Inflammatory macrophage treated with lipopolysaccharide for 1 hour (primary cell): ENCODE measurements at regions not wholly inside any gene's neighbourhood (a gene's known extent, or its start where the extent isn't known, plus 50 kb on each side); places are given as distances from the start of the nearest gene placed in this dataset.

Experiments used
- DNase-seq, 2 donors: peaks; one replicate each; pipeline ENCODE4 v3.0.0-alpha.2; 2020 to 2022

DNA sequence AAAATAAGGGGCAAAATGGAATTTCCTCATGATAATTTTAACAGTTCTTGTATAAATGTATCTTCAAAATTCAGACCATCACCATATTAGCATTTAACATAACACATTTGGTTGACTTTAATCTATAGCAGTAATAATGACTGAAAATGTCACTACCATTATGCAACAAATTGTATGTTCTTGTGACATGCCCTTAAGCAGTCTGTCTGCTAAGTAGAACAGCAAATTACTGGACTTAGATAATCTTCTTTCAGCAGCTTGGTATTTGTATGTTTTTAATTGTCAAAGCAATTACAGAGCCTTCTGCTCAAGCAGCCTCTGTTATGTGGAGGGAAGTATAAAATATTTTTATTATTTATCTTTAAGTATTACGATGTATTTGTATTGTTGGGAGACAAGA is 214.3 kb upstream of the NXPH2 start:
- no peak for DNase-seq

- DNase-seq: no peak
Observed at GRCh38 chr2:138985881-138986280, 205.7 kb upstream of the NXPH2 start.

DNA sequence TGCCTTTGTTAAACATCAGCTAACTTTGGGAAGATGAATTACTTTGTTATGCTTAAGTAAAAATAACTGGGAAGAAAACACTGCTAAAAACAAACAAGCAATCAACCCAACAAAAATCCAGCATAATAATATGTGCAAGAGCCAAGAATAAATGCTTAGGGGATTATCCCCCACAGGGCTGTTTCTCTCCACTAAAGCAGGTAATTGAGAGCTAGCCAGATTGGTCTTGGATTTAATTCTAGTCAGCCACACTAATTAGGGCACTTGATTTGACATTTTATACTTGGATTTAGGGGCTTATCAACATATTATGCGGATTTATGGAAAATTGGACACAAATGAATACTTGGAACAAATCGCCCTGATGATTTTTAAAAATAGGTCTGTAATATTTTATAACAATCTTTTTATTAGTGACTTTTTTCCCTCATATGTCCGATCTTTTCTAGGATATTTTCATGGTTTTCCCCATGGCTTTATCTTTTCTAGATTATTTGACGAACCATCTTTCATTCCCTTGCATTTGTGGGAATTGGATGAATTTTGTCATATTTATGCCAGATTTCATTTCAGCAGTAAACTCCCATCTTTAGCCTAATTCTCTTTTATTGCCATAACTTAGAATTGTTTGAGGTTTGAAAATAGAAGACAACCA is 199.1 kb upstream of the NXPH2 start:
- DNase-seq: no peak

DNA sequence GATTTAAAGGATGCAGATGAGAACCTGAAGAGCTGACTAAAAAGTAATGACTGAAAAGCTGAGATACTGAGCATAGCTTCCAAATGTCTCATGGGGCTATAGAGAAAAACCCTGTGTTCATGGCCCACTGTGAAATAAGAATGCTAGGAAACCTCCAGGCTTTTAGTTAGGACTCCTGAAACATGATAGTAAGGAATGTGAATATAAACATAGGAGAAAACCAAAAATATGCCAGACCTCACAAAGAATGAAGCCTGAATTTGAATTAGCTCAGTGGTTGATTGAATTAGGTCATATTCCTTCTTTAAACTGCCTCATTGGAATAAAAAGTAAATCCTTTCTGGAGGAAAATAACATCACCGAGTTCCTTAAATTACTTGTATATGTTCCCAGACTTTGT is 194.5 kb upstream of the NXPH2 start:
- DNase-seq: no peak

GRCh38 chr2:138964418-138964817 is 184.2 kb upstream of the NXPH2 start:
- no peak for DNase-seq

- no peak for DNase-seq
Observed at GRCh38 chr2:138962686-138963085, 182.5 kb upstream of the NXPH2 start.

- DNase-seq: no peak
Observed at GRCh38 chr2:138960191-138960590, 180.0 kb upstream of the NXPH2 start.

- no peak for DNase-seq
Observed at GRCh38 chr2:138959031-138959430, 178.8 kb upstream of the NXPH2 start.

GRCh38 chr2:138956116-138956515 is 175.9 kb upstream of the NXPH2 start:
- no peak for DNase-seq

DNA sequence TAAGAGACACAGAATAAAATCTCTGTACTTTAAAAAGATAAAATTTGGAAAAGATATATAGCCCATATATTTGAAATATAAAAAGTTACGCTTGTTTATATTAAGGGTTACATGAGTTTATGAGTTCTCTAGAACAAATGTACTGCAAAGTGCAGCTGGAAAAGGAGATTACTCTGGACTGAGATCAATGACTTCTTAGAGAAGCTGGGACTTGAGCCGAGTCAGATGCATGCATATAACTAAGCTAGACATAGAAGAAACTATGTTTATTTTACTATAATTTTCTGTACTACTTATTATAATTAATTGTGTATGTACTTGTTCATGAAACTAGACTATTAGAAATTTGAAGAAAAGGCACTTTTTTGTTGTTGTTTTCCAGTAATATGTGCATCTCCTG is 170.3 kb upstream of the NXPH2 start:
- DNase-seq: no peak

- DNase-seq: no peak
Observed at GRCh38 chr2:138949517-138949916, 169.3 kb upstream of the NXPH2 start.

GRCh38 chr2:138948070-138948539 is 167.9 kb upstream of the NXPH2 start:
- DNase-seq: no peak

DNA sequence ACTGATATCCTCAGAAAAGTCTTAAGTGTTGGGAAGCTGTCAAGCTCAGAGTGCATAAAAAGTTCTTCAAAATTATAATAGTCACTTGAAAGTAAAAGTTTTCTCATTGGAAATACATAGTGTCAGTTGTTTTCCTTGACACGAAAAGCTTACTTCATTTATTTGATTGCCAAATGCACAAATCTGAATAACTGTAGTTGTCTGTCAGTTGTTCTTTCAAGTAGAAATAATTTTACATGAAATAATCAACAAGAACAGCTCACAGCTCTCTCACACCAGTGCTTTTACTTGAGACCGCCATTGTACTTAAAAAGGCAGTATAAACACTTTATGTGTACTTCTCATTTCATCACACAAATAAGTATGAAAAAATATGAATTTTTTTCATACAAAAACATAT is 163.3 kb upstream of the NXPH2 start:
- no peak for DNase-seq

DNA sequence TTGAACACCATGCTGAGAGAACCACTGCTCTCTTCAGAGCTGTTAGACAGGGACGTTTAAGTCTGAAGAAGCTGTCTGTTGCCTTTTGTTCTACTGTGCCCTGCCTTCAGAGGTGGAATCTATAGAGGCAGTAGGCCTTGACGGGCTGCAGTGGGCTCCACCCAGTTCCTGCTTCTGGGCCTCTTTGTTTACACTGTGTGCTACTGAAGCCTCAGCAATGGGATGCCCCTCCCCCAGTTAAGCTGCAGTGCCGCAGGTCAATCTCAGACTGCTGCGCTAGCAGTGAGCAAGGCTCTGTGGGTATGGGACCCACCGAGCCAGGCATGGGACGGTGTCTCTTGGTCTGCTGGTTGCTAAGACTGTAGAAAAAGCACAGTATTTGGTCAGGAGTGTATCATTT is 162.3 kb upstream of the NXPH2 start:
- DNase-seq: no peak

DNA sequence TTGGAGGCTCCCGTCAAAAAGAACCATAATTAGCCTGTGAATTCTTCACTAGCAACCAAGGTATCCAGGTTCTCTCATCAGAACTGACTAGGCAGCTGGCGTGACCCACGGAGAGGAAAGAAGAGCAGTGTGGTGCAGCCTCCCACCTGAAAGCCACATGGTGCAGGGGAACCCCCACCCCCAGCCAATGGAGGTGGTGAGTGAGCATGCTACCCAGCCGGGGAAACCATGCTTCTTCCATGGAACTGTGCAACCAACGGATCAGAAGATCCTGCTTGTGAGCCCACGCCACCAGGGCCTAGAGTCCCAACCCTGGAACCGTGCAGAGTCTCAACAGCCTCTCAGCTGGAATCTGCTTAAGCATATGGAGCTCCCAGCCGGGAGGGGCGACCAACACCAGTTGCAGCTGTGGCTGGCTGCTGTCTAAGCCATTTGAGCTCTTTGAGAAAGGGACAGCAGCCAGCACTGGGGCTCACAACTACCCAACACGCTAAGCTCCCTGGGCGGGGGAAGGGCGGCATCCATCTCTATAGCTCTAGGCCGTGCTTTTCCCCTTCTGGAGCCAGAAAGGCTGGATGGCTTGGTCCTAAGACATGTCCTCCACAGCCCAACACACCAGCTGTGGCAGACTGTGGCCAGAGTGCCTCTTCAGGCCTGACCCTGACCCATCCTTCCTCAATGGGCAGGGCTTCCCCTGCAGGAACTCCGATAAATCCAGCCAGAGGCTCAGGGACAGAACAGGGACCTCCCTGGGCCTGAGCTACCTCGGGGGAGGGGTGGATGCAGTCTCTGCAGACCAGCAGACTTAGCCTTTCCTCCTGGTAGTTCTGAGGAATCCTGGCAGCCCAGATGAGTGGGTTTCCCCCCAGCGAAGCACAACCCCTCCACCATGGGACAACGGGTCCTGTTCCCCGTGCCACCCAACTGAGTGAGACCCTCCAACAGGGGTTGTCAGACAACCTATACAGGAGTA is 151.4 kb upstream of the NXPH2 start:
- DNase-seq: no peak

GRCh38 chr2:138930571-138930970 is 150.4 kb upstream of the NXPH2 start:
- DNase-seq: no peak

DNA sequence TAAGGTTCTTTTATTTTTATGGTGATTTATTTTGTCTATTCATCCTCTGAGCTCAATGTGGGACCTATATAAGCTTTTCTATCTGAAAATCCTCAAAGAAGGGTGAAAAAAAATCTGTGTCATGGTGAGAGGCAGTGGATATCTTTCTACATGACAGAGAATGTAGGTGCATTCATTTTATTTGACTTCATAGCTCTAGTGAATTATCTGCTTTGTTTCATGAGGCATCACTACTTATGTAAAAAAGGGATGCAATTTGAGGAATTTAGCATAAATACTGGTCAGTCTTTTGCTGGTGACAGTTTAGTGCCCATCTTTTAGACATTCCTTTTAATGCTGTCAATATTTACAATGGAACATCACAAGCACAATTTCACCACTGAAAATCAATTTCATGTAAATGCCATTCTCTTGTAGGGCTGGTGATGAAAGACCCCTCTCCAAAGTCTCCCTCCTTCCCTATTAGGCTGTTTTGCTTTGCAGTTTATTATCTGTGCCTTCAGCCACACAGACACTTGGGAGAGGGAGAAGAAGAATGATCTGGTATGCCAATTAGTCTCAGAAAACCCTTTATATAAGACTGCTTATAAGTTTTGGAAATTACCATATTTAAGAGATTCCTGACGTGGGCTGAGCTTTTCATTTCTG is 148.3 kb upstream of the NXPH2 start:
- DNase-seq: no peak

GRCh38 chr2:138922973-138923563 is 142.9 kb upstream of the NXPH2 start:
- peak in 1 of 2 donors; percentile 4 for DNase-seq

GRCh38 chr2:138919120-138919747 is 139.0 kb upstream of the NXPH2 start:
- no peak for DNase-seq

DNA sequence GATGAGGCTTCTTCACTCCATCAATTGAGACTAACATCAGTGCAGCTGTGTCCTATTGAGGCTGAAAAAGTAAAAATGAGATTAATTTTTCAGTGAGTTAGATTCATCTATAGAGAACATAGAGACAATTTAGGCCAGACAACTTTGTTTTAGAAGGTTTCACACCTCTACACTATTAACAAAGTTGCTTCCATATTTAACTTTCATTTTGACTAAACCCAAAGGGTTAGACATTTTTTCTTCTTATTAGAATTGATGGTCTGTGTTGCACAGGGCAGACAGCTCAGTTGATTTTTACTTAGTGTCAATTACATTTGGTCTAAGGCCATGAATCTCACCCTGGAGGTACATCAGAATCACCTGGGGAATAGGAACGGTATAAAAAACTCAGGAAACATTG is 130.2 kb upstream of the NXPH2 start:
- no peak for DNase-seq

DNA sequence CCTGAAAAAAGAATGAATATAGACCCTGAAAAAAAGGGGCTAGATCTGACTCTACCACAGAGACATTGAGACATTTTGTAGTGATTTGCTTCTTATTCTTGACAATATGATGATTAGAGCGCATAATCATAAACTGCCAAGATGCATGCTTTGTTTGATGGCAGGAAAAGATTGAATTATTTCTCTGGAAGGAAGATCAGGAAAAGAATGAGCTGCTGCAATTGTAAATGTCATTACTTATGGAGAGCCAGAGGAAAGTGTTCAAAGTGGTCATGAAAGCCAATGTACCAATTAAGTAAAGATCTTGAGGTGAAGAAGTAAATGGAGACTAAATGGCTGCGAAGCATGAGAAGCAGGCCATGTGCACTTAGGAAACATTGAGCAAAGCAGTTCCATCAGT is 126.4 kb upstream of the NXPH2 start:
- no peak for DNase-seq

DNA sequence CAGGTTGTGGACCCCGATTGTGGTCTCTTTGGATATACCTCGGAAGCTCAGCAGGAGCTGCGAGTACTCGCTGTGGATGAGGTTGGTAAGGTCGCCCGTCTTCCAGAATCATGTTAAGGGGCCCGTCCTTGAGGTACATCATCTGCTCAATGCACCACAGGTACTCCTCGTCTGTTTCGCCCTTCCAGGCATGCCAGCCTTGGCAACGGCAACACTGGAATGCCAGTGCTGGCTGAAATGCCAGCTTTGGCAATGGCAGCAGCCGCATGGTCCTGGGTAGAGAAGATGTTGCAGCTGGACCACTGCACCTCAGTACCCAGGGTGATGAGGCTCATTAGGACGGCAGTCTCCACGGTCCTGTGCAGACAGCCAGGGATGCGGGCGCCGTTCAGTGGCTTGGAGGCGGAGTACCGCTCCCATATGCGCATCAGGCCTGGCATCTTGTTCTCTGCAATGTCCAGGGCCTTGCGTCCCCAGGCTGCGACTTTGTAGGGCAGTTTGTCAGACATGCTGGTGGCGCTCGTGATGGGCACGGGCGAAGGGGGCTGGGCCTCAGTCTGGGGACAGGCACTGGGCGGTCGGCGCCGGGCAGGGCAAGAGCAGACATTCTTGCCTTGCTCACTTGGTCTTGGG is 122.2 kb upstream of the NXPH2 start:
- no peak for DNase-seq
